ENCODE measurements at regions not wholly inside any gene's neighbourhood (a gene's known extent, or its start where the extent isn't known, plus 50 kb on each side); places are given as distances from the start of the nearest gene placed in this dataset.

DNA sequence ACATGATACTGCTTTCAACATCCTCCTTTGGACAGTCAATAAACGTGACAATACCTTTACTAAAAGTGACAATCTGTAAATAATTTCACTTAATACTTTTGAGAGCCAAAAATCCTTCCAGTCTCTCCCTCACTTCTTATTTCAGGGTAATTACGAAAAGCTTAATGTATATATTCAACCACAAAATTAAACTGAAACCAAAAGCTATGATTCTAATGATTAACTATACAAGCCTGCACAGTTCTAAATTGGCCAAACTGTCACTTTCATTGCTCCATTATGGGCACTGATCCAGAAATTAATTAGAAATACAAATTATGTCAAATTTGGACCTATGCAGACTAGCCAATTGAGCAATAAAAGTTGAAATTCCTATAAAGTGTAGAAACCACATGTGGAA, 696.5 kb upstream of the MIS18BP1 start:
- Histone ChIP-seq H3K4me2 (replicated peaks; ENCODE audit: extremely low read depth, low read length, poor library complexity, severe bottlenecking) (no peak overlapping the region), H3K36me3 (replicated peaks in 1 of 2; ENCODE audit: control insufficient read depth in 1 of 2, insufficient read depth in 2 of 2, low read length in 2 of 2) (no peaks in the 10 kb centered on the region), H3K4me3 (replicated peaks in 1 of 3; ENCODE audit: low read depth in 2 of 3, low read length in 3 of 3) (no peak overlapping the region), H3K27me3 (ENCODE audit: control insufficient read depth in 2 of 2, insufficient read depth in 2 of 2, low read length in 2 of 2) (no peaks in the 10 kb centered on the region), H4K20me1 (ENCODE audit: insufficient read depth, low read length) (no peaks in the 10 kb centered on the region), H3K4me1 (ENCODE audit: control insufficient read depth in 1 of 2, insufficient read depth in 2 of 2, low read length in 2 of 2) (no peaks in the 10 kb centered on the region), H3K27ac (ENCODE audit: low read depth in 1 of 2, low read length in 2 of 2) (no peak overlapping the region), H2AFZ (ENCODE audit: insufficient read depth, low read depth, low read length, poor library complexity, severe bottlenecking) (no peak overlapping the region), H3K9me3 (replicated peaks in 1 of 2; ENCODE audit: control insufficient read depth in 1 of 2, insufficient read depth in 1 of 2, low read length in 2 of 2) (no peaks in the 10 kb centered on the region), H3K79me2 (ENCODE audit: insufficient read depth, low read length) (no peaks in the 10 kb centered on the region), H3K9ac (ENCODE audit: insufficient read depth, low read length, poor library complexity, severe bottlenecking) (no peak overlapping the region)
- Mint-ChIP-seq H3K4me1 (no peaks in the 10 kb centered on the region), H3K27me3 (ENCODE audit: low read depth in 3 of 3) (peaks cover 0 to 2% (median 0%) of the 10 kb centered on the region in 3 donors), H3K36me3 (no peaks in the 10 kb centered on the region), H3K9me3 (peaks cover 0 to 2% (median 0%) of the 10 kb centered on the region in 7 donors), H3K27ac (no peak overlapping the region), H3K4me3 (no peak overlapping the region)
- DNase-seq = no peak
- intact Hi-C loops (cut with micrococcal nuclease) = no loop called here
- 50% methylated on average over 1 of the region's 2 CpGs for WGBS (ENCODE audit: insufficient coverage)
- TF ChIP-seq CTCF (IDR thresholded peaks at IDR 0.05) = no peak

DNA sequence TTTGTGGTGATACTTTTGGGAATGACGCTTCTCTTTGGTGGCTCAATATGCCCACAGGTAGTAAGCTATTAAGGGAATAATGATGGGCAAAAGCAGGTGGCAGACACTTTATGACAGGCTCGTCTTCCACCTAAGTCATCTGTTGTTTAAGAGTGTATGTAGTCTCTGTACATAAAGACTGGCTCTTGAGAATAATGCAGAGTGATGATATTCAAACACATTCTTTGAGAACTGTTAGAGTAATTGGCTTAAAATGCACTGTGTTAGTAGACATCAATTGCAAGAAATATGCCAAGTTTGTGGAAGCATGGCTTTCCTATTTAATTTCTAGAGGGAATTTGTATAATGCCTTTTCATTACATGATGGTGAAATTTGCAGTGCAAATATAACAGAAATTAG, 694.8 kb upstream of the MIS18BP1 start:
- H3K4me1 Mint-ChIP-seq = no peaks in the 10 kb centered on the region
- no peak overlapping the region for H3K27ac ChIP-seq (ENCODE audit: low read depth in 1 of 2, low read length in 2 of 2)
- WGBS (ENCODE audit: insufficient coverage) = 80% methylated on average over 2 of the region's 2 CpGs
- H3K4me2 ChIP-seq (replicated peaks; ENCODE audit: extremely low read depth, low read length, poor library complexity, severe bottlenecking) = no peak overlapping the region
- H3K4me3 ChIP-seq (replicated peaks in 1 of 3; ENCODE audit: low read depth in 2 of 3, low read length in 3 of 3) = no peak overlapping the region
- H3K9me3 ChIP-seq (replicated peaks in 1 of 2; ENCODE audit: control insufficient read depth in 1 of 2, insufficient read depth in 1 of 2, low read length in 2 of 2) = no peaks in the 10 kb centered on the region
- H3K27me3 ChIP-seq (ENCODE audit: control insufficient read depth in 2 of 2, insufficient read depth in 2 of 2, low read length in 2 of 2) = no peaks in the 10 kb centered on the region
- no peak overlapping the region for H2AFZ ChIP-seq (ENCODE audit: insufficient read depth, low read depth, low read length, poor library complexity, severe bottlenecking)
- H3K4me3 Mint-ChIP-seq = no peak overlapping the region
- H4K20me1 ChIP-seq (ENCODE audit: insufficient read depth, low read length) = no peaks in the 10 kb centered on the region
- no peak for DNase-seq
- H3K9ac ChIP-seq (ENCODE audit: insufficient read depth, low read length, poor library complexity, severe bottlenecking) = no peak overlapping the region
- intact Hi-C loops (cut with micrococcal nuclease) = no loop called here
- no peak overlapping the region for H3K27ac Mint-ChIP-seq
- H3K79me2 ChIP-seq (ENCODE audit: insufficient read depth, low read length) = no peaks in the 10 kb centered on the region
- peaks cover 0 to 2% (median 0%) of the 10 kb centered on the region in 7 donors for H3K9me3 Mint-ChIP-seq
- H3K27me3 Mint-ChIP-seq (ENCODE audit: low read depth in 3 of 3) = peaks cover 0 to 2% (median 0%) of the 10 kb centered on the region in 3 donors
- H3K36me3 Mint-ChIP-seq = no peaks in the 10 kb centered on the region
- no peak for TF ChIP-seq CTCF (IDR thresholded peaks at IDR 0.05)
- H3K4me1 ChIP-seq (ENCODE audit: control insufficient read depth in 1 of 2, insufficient read depth in 2 of 2, low read length in 2 of 2) = no peaks in the 10 kb centered on the region
- H3K36me3 ChIP-seq (replicated peaks in 1 of 2; ENCODE audit: control insufficient read depth in 1 of 2, insufficient read depth in 2 of 2, low read length in 2 of 2) = no peaks in the 10 kb centered on the region

All from CD14-positive monocyte (primary cell).